PC-3 (cell line): ENCODE measurements at regions not wholly inside any gene's neighbourhood (a gene's known extent, or its start where the extent isn't known, plus 50 kb on each side); places are given as distances from the start of the nearest gene placed in this dataset.

Experiments
- ATAC-seq: fragments of 200-7000 bp; cut with Tn5 transposase; 2 replicates; pipeline ENCODE4 v1.9.1; 2020; ENCODE audit warnings: mild to moderate bottlenecking, moderate library complexity
- BruUV-seq: library from RNA; stranded (reverse); fragments of 400-500 nt; replicated peaks from 2 replicates; lab custom pipeline; 2021; lab: Mats Ljungman, UMichigan
- CTCF ChIA-PET: fragments of 300-600 bp; sonication (Branson Sonifier 250); formaldehyde crosslinking; loops from one replicate; lab custom pipeline; 2022; ENCODE audit warnings: antibody characterized with exemption; lab: Charles Lee
- POLR2A ChIA-PET: fragments of 300-600 bp; sonication (Branson Sonifier 250); formaldehyde crosslinking; loops from one replicate; lab custom pipeline; 2022; ENCODE audit warnings: antibody characterized with exemption; ENCODE audit not compliant: unreplicated experiment; lab: Charles Lee
- DNase-seq: peaks from one replicate; pipeline ENCODE4 v3.0.0-alpha.2; 2015
- H2AFZ ChIP-seq: fragments of 300-600 bp; sonication (generic); 2 replicates; pipeline ENCODE4 v1.6.0; 2016; ENCODE audit warnings: antibody characterized with exemption, low read length
- H3F3A ChIP-seq: fragments of 300-600 bp; sonication (generic); one replicate; pipeline ENCODE4 v1.6.0; 2017; ENCODE audit warnings: antibody characterized with exemption, low read length, control low read depth, mild to moderate bottlenecking; ENCODE audit not compliant: unreplicated experiment
- H3K27ac ChIP-seq: fragments of 300-600 bp; sonication (generic); 2 replicates; pipeline ENCODE4 v1.5.1; 2016; ENCODE audit warnings: mild to moderate bottlenecking, low read length
- H3K27me3 ChIP-seq: fragments of 300-600 bp; sonication (generic); 2 replicates; pipeline ENCODE4 v1.6.1; 2016; ENCODE audit warnings: low read length, mixed read lengths
- H3K36me3 ChIP-seq: fragments of 300-600 bp; sonication (generic); 2 replicates; pipeline ENCODE4 v1.6.1; 2016; ENCODE audit warnings: low read depth, mixed run types, low read length, mixed read lengths
- H3K4me1 ChIP-seq: fragments of 300-600 bp; sonication (generic); 2 replicates; pipeline ENCODE4 v1.5.1; 2016; ENCODE audit warnings: low read length; ENCODE audit not compliant: insufficient read depth
- H3K4me2 ChIP-seq: fragments of 300-600 bp; sonication (generic); 2 replicates; pipeline ENCODE4 v1.6.0; 2016; ENCODE audit warnings: low read length
- H3K4me3 ChIP-seq: fragments of 300-600 bp; sonication (generic); 2 replicates; pipeline ENCODE4 v1.5.1; 2016; ENCODE audit warnings: mild to moderate bottlenecking, low read length, mixed read lengths
- H3K79me2 ChIP-seq: fragments of 300-600 bp; sonication (generic); 2 replicates; pipeline ENCODE4 v1.6.1; 2017; ENCODE audit warnings: low read length, mixed read lengths
- H3K9ac ChIP-seq: fragments of 300-600 bp; sonication (generic); 2 replicates; pipeline ENCODE4 v1.6.0; 2016; ENCODE audit warnings: mild to moderate bottlenecking, low read length
- H3K9me2 ChIP-seq: fragments of 300-600 bp; sonication (generic); replicated peaks from 2 replicates; pipeline ENCODE4 v1.6.1; 2016; ENCODE audit warnings: mixed run types, low read length, mixed read lengths
- H3K9me3 ChIP-seq: fragments of 300-600 bp; sonication (generic); 2 replicates; pipeline ENCODE4 v1.6.1; 2016; ENCODE audit warnings: low read length, mixed read lengths
- H4K20me1 ChIP-seq: fragments of 300-600 bp; sonication (generic); 2 replicates; pipeline ENCODE4 v1.6.1; 2016; ENCODE audit warnings: low read length, mixed read lengths
- EZH2 ChIP-seq: fragments of 300-600 bp; sonication (generic); IDR thresholded peaks from one replicate; pipeline ENCODE4 v1.6.1; 2017; ENCODE audit warnings: antibody characterized with exemption, mild to moderate bottlenecking, low read length; ENCODE audit not compliant: unreplicated experiment
- EZH2phosphoT487 ChIP-seq: fragments of 300-600 bp; sonication (generic); IDR thresholded peaks from 2 replicates; pipeline ENCODE4 v1.6.1; 2018; ENCODE audit warnings: mild to moderate bottlenecking, antibody characterized with exemption, low read length, borderline replicate concordance
- intact Hi-C: fragments of 100-400 bp; cut with micrococcal nuclease; formaldehyde crosslinking; loops from 2 replicates; pipeline ENCODE4 v1.9.0; 2023
- TF ChIP-seq, protein P1 (sequence below): fragments of 300-600 bp; sonication (generic); conservative IDR thresholded peaks from 2 replicates; pipeline ENCODE4 v1.5.1; 2017; ENCODE audit warnings: antibody characterized with exemption, low read depth, mild to moderate bottlenecking, low read length

DNA sequence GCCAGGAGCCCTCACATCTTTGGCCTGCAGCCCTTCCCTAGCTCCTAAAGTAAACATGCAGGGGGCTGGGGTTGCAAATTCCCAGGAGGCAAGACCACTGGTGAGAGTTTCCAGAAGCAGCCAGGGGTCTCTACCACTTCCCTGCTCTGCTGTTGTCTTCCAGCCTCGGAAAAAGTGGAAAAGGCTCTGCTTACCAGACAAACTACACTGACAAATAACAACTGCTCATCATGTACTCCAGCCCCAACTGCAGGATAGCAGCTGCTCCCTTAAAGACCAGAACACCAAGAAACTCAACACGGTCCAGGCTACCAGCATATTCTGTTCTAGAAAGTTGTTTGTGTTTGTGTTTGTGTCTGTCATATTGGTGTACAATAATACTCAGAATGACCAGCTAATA is 187.5 kb upstream of the MARCKS start:
- DNase-seq (no peak), ATAC-seq (no peak)
- Histone ChIP-seq H3K79me2 (no peaks in the 10 kb centered on the region), H3K27ac (peak overlapping the region; percentile 45), H4K20me1 (no peaks in the 10 kb centered on the region), H3K9ac (no peak overlapping the region), H2AFZ (no peak overlapping the region), H3K4me1 (peaks cover 9% of the 10 kb centered on the region; the same call in 1 of the 2 replicates), H3K27me3 (no peaks in the 10 kb centered on the region), H3F3A (no peaks in the 10 kb centered on the region), H3K9me2 (no peaks in the 10 kb centered on the region), H3K9me3 (no peaks in the 10 kb centered on the region), H3K4me2 (no peak overlapping the region), H3K36me3 (no peaks in the 10 kb centered on the region), H3K4me3 (no peak overlapping the region)
- BruUV-seq: no TSS peak
- intact Hi-C loops: no loop called here
- TF ChIP-seq EZH2phosphoT487: no peak
- no peak for TF ChIP-seq EZH2
- TF ChIP-seq, protein P1, sequence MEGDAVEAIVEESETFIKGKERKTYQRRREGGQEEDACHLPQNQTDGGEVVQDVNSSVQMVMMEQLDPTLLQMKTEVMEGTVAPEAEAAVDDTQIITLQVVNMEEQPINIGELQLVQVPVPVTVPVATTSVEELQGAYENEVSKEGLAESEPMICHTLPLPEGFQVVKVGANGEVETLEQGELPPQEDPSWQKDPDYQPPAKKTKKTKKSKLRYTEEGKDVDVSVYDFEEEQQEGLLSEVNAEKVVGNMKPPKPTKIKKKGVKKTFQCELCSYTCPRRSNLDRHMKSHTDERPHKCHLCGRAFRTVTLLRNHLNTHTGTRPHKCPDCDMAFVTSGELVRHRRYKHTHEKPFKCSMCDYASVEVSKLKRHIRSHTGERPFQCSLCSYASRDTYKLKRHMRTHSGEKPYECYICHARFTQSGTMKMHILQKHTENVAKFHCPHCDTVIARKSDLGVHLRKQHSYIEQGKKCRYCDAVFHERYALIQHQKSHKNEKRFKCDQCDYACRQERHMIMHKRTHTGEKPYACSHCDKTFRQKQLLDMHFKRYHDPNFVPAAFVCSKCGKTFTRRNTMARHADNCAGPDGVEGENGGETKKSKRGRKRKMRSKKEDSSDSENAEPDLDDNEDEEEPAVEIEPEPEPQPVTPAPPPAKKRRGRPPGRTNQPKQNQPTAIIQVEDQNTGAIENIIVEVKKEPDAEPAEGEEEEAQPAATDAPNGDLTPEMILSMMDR: no peak
- CTCF ChIA-PET: no interaction called here
- POLR2A ChIA-PET: no interaction called here

DNA sequence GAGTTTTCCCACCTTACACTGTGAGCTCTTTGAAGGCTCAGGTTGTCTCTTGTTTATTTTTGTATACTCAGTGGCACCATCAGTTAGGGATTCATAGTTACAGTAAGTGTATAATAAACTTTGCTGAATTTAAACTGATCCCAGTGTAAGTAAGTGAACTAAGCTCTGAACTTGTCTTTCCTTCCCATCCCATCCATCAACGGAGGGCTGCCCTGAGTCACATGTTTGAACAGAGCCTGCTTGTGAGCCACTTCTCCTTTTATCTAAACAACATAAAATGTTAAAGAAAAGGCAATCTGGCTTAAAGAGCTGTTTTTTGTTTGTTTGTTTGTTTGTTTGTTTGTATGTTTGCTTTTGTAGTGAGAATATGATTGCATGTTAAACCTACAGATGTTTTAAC is 185.7 kb upstream of the MARCKS start:
- ATAC-seq: no peak

DNA sequence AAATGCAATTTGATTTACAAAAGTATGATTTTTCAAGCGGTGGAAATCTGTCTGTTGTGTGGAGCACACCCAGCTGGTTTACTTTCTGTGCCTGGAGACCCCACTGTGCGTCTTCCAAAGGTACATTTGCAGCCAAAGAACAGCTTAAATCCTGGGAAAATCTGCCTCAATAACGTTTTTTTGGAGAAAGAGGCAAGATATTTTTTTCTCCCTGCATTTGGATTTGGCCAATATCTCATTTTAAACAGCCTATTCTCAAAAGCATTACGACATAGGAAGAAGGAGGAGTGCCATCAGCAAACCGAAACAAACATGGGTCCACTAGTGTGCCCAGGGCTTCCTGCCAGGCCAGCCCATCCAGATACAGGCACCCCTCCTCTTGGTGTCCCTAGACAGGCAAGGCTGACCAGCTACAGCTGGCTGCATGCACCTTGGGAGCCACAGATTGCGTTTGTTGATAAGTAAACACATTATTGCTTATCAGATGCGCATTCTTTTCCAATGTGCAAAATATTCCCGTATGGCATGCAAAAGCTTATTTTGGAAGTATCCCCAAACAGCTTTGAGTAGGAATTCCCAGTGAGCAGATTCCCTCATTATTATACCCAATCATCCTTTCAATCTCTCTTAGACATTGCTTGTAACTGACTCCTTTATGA is 184.5 kb upstream of the MARCKS start:
- H2AFZ ChIP-seq: no peak overlapping the region
- intact Hi-C loops: no loop called here
- no peak overlapping the region for H3K4me3 ChIP-seq
- H3K9me3 ChIP-seq: no peaks in the 10 kb centered on the region
- H3K4me2 ChIP-seq: no peak overlapping the region
- no peak for ATAC-seq
- POLR2A ChIA-PET: no interaction called here
- no peak overlapping the region for H3K9ac ChIP-seq
- H3K27me3 ChIP-seq: no peaks in the 10 kb centered on the region
- DNase-seq: no peak
- no peaks in the 10 kb centered on the region for H3K9me2 ChIP-seq
- peaks cover 9% of the 10 kb centered on the region; the same call in 1 of the 2 replicates for H3K4me1 ChIP-seq
- BruUV-seq: no TSS peak
- TF ChIP-seq EZH2phosphoT487: no peak
- TF ChIP-seq, protein P1: no peak
- TF ChIP-seq EZH2: no peak
- H3K36me3 ChIP-seq: no peaks in the 10 kb centered on the region
- H4K20me1 ChIP-seq: no peaks in the 10 kb centered on the region
- H3F3A ChIP-seq: no peaks in the 10 kb centered on the region
- H3K79me2 ChIP-seq: no peaks in the 10 kb centered on the region
- H3K27ac ChIP-seq: no peak overlapping the region
- CTCF ChIA-PET: no interaction called here

More for the DNA sequence above, 185.7 kb upstream of the MARCKS start:
- Histone ChIP-seq H3K4me1 (peaks cover 9% of the 10 kb centered on the region; the same call in 1 of the 2 replicates), H3F3A (no peaks in the 10 kb centered on the region), H3K9ac (no peak overlapping the region), H2AFZ (no peak overlapping the region), H3K79me2 (no peaks in the 10 kb centered on the region), H3K9me3 (no peaks in the 10 kb centered on the region), H3K4me2 (no peak overlapping the region), H3K36me3 (no peaks in the 10 kb centered on the region), H3K9me2 (no peaks in the 10 kb centered on the region), H3K27me3 (no peaks in the 10 kb centered on the region), H4K20me1 (no peaks in the 10 kb centered on the region), H3K4me3 (no peak overlapping the region), H3K27ac (no peak overlapping the region)
- no peak for DNase-seq
- ChIA-PET POLR2A (no interaction called here), CTCF (no interaction called here)
- TF ChIP-seq EZH2phosphoT487: no peak
- TF ChIP-seq EZH2: no peak
- TF ChIP-seq, protein P1: no peak
- intact Hi-C loops: no loop called here
- no TSS peak for BruUV-seq
